Activated naive CD8-positive, alpha-beta T cell treated with anti-CD3 and anti-CD28 coated beads for 36 hours (primary cell): ENCODE measurements at regions not wholly inside any gene's neighbourhood (a gene's known extent, or its start where the extent isn't known, plus 50 kb on each side); places are given as distances from the start of the nearest gene placed in this dataset.

ENCODE experiments used
- DNase-seq: peaks from one replicate; pipeline ENCODE4 v3.0.0; 2021
- H3K27ac Mint-ChIP-seq: one replicate; pipeline ENCODE4 v1.8.0; 2022; ENCODE audit warnings: mild to moderate bottlenecking, moderate library complexity, mixed read lengths
- H3K27me3 Mint-ChIP-seq: one replicate; pipeline ENCODE4 v1.8.0; 2022; ENCODE audit warnings: mild to moderate bottlenecking, mixed read lengths
- H3K36me3 Mint-ChIP-seq: one replicate; pipeline ENCODE4 v1.8.0; 2021; ENCODE audit warnings: mild to moderate bottlenecking, mixed read lengths
- H3K4me1 Mint-ChIP-seq: one replicate; pipeline ENCODE4 v1.8.0; 2021; ENCODE audit warnings: mixed read lengths
- H3K4me3 Mint-ChIP-seq: one replicate; pipeline ENCODE4 v1.8.0; 2022; ENCODE audit warnings: mild to moderate bottlenecking, moderate library complexity, mixed read lengths
- H3K9me3 Mint-ChIP-seq: one replicate; pipeline ENCODE4 v1.8.0; 2022; ENCODE audit warnings: mixed read lengths

DNA sequence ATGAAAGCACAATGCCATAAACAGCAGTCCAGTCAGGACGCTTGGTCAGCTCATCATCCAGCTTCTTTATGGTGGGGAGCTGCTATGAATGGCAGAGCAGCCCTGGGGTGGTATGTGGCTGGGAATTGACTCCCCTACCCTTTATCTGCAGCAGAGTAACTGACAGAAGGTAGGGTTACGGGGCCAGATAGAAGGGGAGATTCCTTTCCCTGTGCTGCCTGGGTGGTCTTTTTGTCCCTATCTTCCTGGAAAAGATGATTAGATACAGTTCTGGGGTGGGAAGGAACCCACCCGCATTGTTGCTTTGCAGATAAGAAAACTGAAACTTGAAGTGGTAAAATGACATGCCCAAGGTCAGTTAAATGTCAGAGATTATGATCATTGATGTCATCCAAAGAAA lies 405.5 kb downstream of the ARHGEF28 start:
- peaks cover 9% of the 10 kb centered on the region for H3K27me3 Mint-ChIP-seq

DNA sequence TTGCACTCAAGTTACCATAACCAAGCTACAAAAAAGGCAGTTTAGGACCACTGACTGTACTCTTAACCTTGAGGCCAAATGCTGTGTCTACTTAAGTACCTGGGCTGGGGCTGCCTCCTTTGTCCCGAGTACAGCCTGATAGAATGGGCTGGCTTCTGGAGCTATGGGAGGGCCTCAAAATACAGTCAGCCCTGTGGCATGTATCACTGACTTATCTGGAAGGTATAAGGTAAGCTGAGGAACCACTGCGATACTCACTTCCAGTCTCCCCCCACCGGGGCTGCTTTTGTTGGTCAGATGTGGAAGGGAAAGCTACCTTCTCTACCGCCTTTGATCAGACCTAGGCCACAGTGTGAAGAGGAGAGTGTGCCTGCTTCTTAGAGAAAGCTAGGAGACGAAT lies 404.8 kb downstream of the ARHGEF28 start:
- H3K4me1 Mint-ChIP-seq, result peaks cover 4% of the 10 kb centered on the region
- H3K9me3 Mint-ChIP-seq, result no peaks in the 10 kb centered on the region
- no peak overlapping the region for H3K27ac Mint-ChIP-seq
- H3K4me3 Mint-ChIP-seq, result no peak overlapping the region
- peaks cover 13% of the 10 kb centered on the region for H3K27me3 Mint-ChIP-seq
- H3K36me3 Mint-ChIP-seq, result no peaks in the 10 kb centered on the region
- no peak for DNase-seq

More for the DNA sequence above, 405.5 kb downstream of the ARHGEF28 start:
- Mint-ChIP-seq H3K4me3 (no peak overlapping the region), H3K9me3 (no peaks in the 10 kb centered on the region), H3K4me1 (peaks cover 4% of the 10 kb centered on the region), H3K36me3 (no peaks in the 10 kb centered on the region), H3K27ac (no peak overlapping the region)
- no peak for DNase-seq

DNA sequence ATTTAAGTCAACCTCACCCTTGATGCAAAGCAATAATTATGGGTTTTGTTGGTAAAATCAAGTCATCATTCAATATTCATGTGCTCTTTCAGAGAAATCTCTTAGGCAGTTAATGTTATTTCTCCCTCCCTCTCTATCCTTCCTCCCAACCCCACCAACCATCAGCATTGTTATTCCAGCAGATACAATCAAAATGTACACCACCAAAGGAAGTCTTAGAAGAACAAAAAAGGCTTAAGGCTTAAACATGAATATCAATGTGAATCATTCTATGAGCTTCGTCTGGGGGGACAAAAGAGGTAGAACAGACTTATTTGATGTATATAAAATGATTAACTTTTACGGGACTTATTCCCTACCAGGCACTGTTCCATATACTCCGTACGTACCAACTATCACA lies 404.4 kb downstream of the ARHGEF28 start:
- DNase-seq, result no peak
- no peak overlapping the region for H3K4me3 Mint-ChIP-seq
- H3K27ac Mint-ChIP-seq, result no peak overlapping the region
- no peaks in the 10 kb centered on the region for H3K4me1 Mint-ChIP-seq
- peaks cover 15% of the 10 kb centered on the region for H3K27me3 Mint-ChIP-seq
- no peaks in the 10 kb centered on the region for H3K36me3 Mint-ChIP-seq
- no peaks in the 10 kb centered on the region for H3K9me3 Mint-ChIP-seq

DNA sequence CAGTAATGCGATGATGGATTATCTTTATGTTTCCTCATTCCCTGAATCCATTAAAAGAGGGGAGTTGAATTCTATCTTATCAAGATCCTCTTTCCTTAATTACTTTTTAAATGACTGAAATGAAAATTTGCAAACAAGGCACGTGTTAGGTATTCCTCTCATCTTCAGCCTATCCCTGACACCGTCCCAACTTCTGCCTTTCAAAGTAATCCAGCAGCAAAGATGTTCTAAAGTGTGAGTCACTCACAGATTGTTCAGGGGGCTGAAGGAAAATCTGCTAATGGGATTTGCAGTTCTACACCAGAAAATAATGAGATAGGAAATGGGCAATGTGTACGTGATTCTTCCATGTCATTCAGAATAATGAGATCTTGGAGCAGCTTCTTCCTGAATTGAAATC lies 403.0 kb downstream of the ARHGEF28 start:
- DNase-seq, result no peak
- no peaks in the 10 kb centered on the region for H3K9me3 Mint-ChIP-seq
- no peaks in the 10 kb centered on the region for H3K4me1 Mint-ChIP-seq
- H3K27me3 Mint-ChIP-seq, result peaks cover 18% of the 10 kb centered on the region
- H3K36me3 Mint-ChIP-seq, result no peaks in the 10 kb centered on the region
- H3K27ac Mint-ChIP-seq, result no peak overlapping the region
- no peak overlapping the region for H3K4me3 Mint-ChIP-seq

DNA sequence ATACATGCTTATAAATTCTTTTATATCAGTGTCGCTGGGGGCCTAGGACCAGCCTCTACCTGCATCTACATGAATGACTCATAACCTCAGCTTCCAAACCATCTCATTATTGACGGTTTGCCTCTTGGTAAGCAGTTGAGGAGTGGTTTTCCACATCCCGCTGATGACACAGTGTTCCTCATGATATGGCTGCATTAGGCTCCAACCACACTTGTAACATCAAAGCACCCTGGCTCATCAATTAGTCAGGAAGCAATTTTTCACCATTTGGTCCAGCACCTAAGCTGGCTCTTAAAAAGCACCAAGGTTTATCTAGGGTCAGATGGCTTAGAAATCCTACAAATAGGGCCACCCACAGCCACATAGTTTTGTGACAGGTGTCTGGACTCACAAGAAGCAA lies 402.4 kb downstream of the ARHGEF28 start:
- Mint-ChIP-seq H3K27me3 (peaks cover 18% of the 10 kb centered on the region), H3K4me1 (no peaks in the 10 kb centered on the region), H3K4me3 (no peak overlapping the region), H3K9me3 (no peaks in the 10 kb centered on the region), H3K27ac (no peak overlapping the region), H3K36me3 (no peaks in the 10 kb centered on the region)
- DNase-seq, result no peak

DNA sequence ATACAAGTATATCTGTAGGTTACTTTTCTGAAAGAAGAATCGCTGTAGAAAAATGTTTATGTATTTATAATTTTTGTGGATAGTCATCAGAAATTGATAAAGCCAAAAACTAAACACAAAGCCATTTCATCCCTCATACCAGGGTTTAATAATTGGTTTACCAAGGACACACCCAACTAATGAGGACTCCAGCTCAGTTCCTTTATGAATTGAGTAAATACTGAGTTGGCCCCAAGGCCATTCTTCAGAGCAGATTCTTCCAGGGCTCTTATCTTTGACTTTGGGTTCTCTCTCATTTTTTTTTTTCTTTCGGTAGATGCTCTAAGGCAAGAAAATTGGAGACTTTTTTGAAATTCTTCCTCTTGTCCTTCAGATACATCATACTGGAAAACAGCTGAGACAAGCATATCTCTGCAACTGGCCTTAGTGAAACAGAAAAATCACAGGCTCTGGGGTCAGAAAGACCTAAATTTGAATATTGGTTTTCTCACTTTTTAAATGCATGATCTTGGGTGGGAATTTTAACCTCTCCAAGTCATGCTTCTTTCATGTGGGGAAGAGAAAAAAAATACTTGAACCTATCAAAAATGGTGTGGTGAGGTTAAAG lies 401.8 kb downstream of the ARHGEF28 start:
- no peak overlapping the region for H3K27ac Mint-ChIP-seq
- H3K36me3 Mint-ChIP-seq, result no peaks in the 10 kb centered on the region
- DNase-seq, result no peak
- peaks cover 18% of the 10 kb centered on the region for H3K27me3 Mint-ChIP-seq
- no peak overlapping the region for H3K4me3 Mint-ChIP-seq
- no peaks in the 10 kb centered on the region for H3K4me1 Mint-ChIP-seq
- no peaks in the 10 kb centered on the region for H3K9me3 Mint-ChIP-seq

DNA sequence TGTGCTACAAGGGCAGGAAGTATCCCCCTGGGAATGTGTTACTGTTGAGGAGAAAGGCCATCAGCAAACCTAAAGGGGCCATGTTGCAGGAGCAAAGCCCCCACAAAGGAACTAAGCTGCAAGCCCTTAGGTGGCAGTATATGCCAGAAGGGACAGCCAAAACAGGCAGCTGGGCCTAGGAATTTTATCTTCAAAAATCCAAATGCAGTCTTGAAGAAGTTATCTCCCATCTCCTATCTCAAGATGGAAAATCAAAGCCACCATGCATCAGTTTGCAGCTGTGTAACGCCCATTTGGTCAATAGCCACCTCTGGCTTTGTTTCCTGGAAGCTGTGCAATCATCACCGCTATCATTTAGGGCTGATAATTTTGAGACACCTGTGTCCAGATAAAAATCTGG lies 400.3 kb downstream of the ARHGEF28 start:
- Mint-ChIP-seq H3K4me1 (no peaks in the 10 kb centered on the region), H3K9me3 (no peaks in the 10 kb centered on the region), H3K27ac (no peak overlapping the region), H3K36me3 (no peaks in the 10 kb centered on the region), H3K27me3 (peaks cover 17% of the 10 kb centered on the region), H3K4me3 (no peak overlapping the region)
- DNase-seq, result no peak

DNA sequence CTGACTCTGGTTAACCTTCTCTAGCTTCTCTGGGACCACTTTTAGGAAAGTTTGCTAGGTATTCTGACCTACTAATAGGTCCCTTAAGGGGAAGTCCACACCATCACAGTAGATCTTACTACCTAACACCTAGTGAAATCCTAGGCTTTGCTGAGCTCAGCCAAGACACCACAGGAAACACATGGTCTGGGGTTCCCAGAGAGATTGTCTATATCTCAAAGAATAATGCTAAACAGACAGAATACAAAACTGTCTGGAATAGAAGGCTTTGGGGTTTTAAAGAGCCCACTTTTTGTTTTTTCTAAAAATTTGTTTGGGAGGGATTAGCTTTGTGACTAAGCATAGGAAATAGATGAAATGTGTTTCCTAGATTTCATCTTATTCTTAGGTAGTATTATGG lies 395.1 kb downstream of the ARHGEF28 start:
- Mint-ChIP-seq H3K4me3 (no peak overlapping the region), H3K27ac (no peak overlapping the region), H3K4me1 (no peaks in the 10 kb centered on the region), H3K27me3 (peaks cover 13% of the 10 kb centered on the region), H3K9me3 (no peaks in the 10 kb centered on the region), H3K36me3 (no peaks in the 10 kb centered on the region)
- no peak for DNase-seq

DNA sequence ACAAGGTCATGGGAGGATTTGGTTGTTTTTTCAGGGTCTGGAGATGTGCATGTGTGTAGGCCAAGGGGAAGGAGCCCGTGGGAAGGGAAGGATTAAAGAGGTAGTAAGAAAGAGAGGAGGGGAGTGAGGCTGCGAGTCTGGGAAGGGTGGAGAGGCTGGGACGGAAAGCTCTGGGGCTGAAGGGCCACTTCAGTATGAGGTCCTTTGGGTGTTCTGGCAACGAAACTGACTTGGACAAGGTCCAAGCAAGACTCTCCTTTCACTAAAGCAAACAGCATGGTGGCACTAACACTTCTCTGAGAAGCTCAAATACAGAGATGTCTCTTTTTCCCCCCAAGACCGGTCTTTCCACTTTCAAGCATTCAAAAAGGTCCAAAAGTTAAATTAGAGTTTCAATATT lies 394.5 kb downstream of the ARHGEF28 start:
- Mint-ChIP-seq H3K27ac (no peak overlapping the region), H3K4me3 (no peak overlapping the region), H3K27me3 (peaks cover 8% of the 10 kb centered on the region), H3K36me3 (no peaks in the 10 kb centered on the region), H3K4me1 (no peaks in the 10 kb centered on the region), H3K9me3 (no peaks in the 10 kb centered on the region)
- DNase-seq, result no peak

DNA sequence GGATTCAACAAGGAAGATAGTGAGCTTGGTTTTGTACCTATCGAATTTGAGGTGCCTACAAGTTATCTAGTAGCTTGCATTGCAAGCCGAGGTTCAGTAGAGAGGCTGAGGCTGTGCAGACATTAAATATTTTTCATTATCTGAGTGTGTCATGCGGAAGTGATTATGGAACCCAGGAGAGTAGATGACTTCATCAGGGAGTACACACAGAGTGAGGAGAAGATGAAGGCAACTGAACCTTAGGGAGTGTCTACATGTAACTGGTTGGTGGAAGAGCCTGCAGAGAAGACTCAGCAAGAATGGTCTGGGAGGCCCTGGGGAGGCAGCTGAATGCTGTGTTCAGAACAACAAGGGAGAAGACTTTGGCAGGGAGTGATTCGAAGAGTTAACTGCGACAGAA lies 393.9 kb downstream of the ARHGEF28 start:
- Mint-ChIP-seq H3K9me3 (no peaks in the 10 kb centered on the region), H3K36me3 (no peaks in the 10 kb centered on the region), H3K27ac (no peak overlapping the region), H3K4me1 (no peaks in the 10 kb centered on the region), H3K27me3 (peaks cover 8% of the 10 kb centered on the region), H3K4me3 (no peak overlapping the region)
- no peak for DNase-seq

DNA sequence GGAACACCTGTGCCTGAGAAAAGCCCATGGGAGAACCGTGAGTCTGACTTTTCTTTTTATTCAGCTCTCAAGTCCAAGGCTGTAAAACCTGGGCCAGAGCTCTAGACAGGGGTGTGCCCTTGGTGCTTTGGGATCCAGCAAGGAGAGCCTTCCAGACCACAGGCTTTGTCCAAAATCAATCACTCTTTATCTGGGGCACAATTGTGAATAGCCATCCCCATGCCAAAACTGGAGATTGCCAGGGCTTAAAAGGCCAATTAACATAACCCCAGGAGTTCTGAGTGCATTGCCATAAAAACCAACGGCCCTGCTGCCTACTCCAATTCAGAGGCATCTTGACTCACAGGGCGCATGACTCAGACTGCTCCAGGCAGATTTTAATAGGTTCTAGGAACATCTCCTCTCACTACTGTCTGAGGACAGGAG lies 391.8 kb downstream of the ARHGEF28 start:
- no peak overlapping the region for H3K4me3 Mint-ChIP-seq
- H3K27me3 Mint-ChIP-seq, result peaks cover 4% of the 10 kb centered on the region
- no peaks in the 10 kb centered on the region for H3K9me3 Mint-ChIP-seq
- no peak overlapping the region for H3K27ac Mint-ChIP-seq
- H3K36me3 Mint-ChIP-seq, result no peaks in the 10 kb centered on the region
- DNase-seq, result no peak
- no peaks in the 10 kb centered on the region for H3K4me1 Mint-ChIP-seq

DNA sequence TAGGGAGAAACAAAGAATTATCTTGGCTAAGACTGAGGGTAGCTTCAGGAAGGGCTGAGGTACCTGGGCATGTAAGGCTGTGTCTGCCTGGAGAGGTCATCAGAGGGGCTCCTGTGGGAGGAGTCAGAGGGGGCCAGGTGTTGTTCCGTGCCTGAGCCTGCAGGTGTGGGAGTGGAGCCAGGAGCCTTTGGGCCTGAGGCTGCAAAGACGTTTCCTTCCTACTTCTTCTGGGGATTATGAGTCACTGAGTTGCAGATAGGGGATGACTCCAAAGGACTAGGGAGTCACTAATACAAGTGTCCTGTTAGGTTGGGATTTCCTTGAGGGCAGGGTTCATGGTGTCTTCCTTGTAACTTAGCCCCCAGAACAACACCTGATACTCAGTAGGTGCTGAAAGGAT lies 391.1 kb downstream of the ARHGEF28 start:
- DNase-seq, result no peak
- Mint-ChIP-seq H3K27ac (no peak overlapping the region), H3K36me3 (no peaks in the 10 kb centered on the region), H3K4me1 (no peaks in the 10 kb centered on the region), H3K4me3 (no peak overlapping the region), H3K9me3 (no peaks in the 10 kb centered on the region), H3K27me3 (peaks cover 5% of the 10 kb centered on the region)

DNA sequence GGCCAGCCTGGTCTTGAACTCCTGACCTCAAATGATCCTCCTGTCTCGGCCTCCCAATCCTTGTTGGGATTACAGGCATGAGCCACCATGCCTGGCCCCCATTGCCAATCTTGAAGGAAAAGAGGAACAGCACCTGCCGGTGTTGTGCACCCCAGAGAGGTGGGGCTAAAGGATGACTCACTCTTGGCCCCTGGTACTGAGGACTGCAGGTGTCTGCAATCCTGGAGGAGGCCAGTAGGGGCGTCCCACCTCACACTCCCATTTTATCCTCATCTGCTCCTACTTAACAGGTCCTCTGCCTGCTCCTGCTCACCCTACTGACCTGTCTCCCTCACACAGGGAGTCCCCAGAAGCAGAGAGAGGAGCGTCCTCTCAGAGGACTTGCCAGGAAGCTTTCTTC lies 390.4 kb downstream of the ARHGEF28 start:
- H3K9me3 Mint-ChIP-seq, result no peaks in the 10 kb centered on the region
- H3K27me3 Mint-ChIP-seq, result peaks cover 5% of the 10 kb centered on the region
- H3K4me1 Mint-ChIP-seq, result no peaks in the 10 kb centered on the region
- H3K4me3 Mint-ChIP-seq, result no peak overlapping the region
- no peak overlapping the region for H3K27ac Mint-ChIP-seq
- H3K36me3 Mint-ChIP-seq, result no peaks in the 10 kb centered on the region
- DNase-seq, result no peak

DNA sequence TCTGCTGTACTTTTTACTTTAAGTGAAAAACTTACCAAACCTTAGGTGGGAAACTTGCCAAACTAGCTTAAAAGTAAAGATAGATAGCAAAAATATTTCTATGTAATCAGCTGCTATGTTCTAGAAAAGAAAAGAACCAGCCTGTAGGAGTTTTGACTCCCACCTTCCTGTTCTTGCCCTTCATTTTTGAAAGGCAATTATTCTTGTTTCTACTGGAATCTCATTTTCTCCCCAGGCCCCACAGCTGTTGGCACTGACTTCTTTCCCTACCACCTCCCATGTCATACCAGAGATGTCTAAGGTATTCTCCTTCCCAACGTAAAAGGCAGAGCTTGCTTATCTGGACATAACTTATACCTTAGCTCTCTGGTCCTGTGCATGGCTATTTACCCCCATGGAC lies 389.7 kb downstream of the ARHGEF28 start:
- Mint-ChIP-seq H3K27ac (no peak overlapping the region), H3K36me3 (no peaks in the 10 kb centered on the region), H3K9me3 (no peaks in the 10 kb centered on the region), H3K27me3 (peaks cover 5% of the 10 kb centered on the region), H3K4me3 (no peak overlapping the region), H3K4me1 (no peaks in the 10 kb centered on the region)
- no peak for DNase-seq

DNA sequence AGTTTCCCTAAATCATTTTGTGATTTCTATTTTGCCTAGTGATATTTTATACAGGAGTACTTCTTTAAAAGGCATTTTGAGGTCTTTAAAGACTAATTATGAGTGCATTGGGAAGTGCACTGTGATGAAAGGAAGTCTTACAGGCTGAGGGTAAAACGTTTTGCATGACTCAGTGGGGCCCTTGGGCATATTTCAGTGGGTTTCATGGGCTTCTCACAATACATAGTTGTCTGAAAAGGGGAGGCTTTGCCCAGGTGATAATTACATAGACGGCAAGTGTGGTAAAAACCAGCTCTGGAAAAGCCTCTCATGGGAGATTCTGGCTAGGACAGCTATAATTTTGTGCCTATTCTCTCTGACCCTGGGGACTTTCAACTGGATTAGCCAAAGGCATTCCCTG lies 387.2 kb downstream of the ARHGEF28 start:
- H3K4me1 Mint-ChIP-seq, result no peaks in the 10 kb centered on the region
- no peaks in the 10 kb centered on the region for H3K9me3 Mint-ChIP-seq
- H3K4me3 Mint-ChIP-seq, result no peak overlapping the region
- no peaks in the 10 kb centered on the region for H3K36me3 Mint-ChIP-seq
- no peak for DNase-seq
- H3K27me3 Mint-ChIP-seq, result peaks cover 16% of the 10 kb centered on the region
- no peak overlapping the region for H3K27ac Mint-ChIP-seq

DNA sequence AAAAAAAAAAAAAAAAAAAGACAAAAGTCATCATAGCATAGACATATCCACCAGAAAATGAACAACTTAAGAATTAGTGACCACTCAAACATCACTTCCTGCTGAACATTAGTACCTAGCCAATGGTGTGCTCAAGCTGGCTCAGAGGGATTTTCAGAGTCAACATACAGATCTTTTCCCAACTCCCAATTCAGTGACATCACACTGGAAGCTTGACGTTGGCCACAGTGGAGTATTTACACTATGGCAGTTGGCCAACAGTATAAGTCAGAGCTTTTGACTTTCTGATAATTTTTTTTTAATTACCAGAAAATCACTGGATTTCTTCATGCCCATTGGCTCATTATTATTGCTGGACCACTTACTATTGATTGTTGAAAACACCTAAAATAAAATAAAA lies 383.5 kb downstream of the ARHGEF28 start:
- no peak for DNase-seq
- Mint-ChIP-seq H3K4me3 (no peak overlapping the region), H3K27me3 (peaks cover 29% of the 10 kb centered on the region), H3K27ac (no peak overlapping the region), H3K9me3 (no peaks in the 10 kb centered on the region), H3K4me1 (no peaks in the 10 kb centered on the region), H3K36me3 (no peaks in the 10 kb centered on the region)

DNA sequence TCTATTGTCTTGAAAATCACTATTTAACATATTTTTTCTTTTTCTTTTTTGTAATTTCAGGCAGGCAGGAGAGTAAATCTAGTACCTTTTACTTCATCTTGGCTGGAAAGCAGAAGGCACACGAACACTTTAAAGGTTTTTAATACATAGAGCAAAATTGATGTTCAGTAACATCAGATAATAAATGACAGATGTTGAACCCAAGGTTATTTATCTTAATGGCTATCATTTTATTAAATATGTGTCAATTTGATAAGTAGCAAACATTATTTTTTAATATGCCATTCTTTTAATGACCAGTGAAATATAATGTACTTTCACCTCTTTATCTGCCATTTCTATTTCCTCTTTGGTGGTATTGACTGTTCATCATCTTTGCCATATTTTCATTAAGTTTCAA lies 381.2 kb downstream of the ARHGEF28 start:
- Mint-ChIP-seq H3K4me1 (no peaks in the 10 kb centered on the region), H3K36me3 (no peaks in the 10 kb centered on the region), H3K27me3 (peaks cover 33% of the 10 kb centered on the region), H3K4me3 (no peak overlapping the region), H3K9me3 (no peaks in the 10 kb centered on the region), H3K27ac (no peak overlapping the region)
- no peak for DNase-seq
